ENCODE measurements at regions not wholly inside any gene's neighbourhood (a gene's known extent, or its start where the extent isn't known, plus 50 kb on each side); places are given as distances from the start of the nearest gene placed in this dataset.

DNA sequence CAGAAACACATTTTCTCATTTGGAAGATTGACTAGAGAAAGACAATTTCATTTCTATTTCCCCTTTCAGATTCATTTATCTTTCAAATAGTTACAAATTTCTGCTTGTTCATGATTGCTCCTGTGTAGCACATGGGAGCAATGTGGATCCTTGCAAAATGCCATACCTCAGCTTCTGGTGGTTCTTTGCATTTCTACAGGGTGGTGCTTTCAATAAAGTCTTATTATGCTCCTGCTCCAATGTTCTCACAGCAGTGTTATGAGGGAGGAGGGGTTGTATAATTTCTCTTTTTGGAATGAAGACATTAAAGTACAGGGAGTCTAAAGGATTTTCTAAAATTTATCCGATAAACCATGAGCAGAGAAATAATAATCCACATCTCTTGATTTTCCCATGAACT is 280.1 kb upstream of the ATP10A start:
- in situ Hi-C loops (cut with HindIII; ENCODE audit: low sequenced_read_pairs) = no loop called here
- TF ChIP-seq, protein P1, sequence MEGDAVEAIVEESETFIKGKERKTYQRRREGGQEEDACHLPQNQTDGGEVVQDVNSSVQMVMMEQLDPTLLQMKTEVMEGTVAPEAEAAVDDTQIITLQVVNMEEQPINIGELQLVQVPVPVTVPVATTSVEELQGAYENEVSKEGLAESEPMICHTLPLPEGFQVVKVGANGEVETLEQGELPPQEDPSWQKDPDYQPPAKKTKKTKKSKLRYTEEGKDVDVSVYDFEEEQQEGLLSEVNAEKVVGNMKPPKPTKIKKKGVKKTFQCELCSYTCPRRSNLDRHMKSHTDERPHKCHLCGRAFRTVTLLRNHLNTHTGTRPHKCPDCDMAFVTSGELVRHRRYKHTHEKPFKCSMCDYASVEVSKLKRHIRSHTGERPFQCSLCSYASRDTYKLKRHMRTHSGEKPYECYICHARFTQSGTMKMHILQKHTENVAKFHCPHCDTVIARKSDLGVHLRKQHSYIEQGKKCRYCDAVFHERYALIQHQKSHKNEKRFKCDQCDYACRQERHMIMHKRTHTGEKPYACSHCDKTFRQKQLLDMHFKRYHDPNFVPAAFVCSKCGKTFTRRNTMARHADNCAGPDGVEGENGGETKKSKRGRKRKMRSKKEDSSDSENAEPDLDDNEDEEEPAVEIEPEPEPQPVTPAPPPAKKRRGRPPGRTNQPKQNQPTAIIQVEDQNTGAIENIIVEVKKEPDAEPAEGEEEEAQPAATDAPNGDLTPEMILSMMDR (IDR thresholded peaks at IDR 0.05; ENCODE audit: low read depth, low read length) = no peak
- H3K4me3 ChIP-seq (ENCODE audit: low read depth, low read length) = no peak overlapping the region
- no peak for DNase-seq (ENCODE audit: low read depth, low spot score)

DNA sequence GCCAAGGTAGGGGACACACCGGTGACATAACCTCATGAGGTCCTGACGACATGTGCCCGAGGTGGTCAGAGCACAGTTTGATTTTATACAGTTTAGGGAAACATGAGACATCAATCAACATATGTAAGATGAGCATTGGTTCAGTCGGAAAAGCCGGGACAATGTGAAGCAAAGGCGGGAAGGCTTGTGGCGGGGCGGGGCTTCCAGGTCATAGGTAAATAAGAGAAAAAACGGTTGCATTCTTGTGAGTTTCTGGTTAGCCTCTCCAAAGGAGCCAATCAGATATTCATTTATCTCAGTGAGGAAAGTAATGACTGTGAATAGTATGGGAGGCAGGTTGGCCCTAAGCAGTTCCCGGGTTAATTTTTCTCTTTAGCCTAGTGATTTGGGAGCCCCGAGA is 271.7 kb upstream of the ATP10A start:
- TF ChIP-seq, protein P1 (IDR thresholded peaks at IDR 0.05; ENCODE audit: low read depth, low read length) = no peak
- no peak for DNase-seq (ENCODE audit: low read depth, low spot score)
- in situ Hi-C loops (cut with HindIII; ENCODE audit: low sequenced_read_pairs) = no loop called here
- no peak overlapping the region for H3K4me3 ChIP-seq (ENCODE audit: low read depth, low read length)

DNA sequence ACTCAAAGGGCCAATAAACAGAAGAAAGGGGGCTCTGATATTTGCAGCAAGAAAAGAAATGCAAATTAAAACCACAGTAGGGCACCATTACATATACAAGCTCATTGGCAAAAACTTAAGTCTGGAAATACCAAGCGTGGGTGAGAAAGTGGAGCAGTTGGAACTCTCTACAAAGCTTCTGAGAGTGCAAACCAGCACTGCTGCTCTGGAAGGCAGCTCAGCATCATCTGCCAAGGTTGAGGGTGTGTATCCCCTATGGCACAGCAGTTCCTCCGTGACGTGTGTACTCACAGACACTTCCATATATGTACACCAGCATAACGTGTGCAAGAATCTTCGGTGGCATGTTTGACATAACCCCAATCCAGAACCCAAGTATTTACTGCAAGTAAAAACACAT is 271.0 kb upstream of the ATP10A start:
- no peak overlapping the region for H3K4me3 ChIP-seq (ENCODE audit: low read depth, low read length)
- in situ Hi-C loops (cut with HindIII; ENCODE audit: low sequenced_read_pairs) = no loop called here
- TF ChIP-seq, protein P1 (IDR thresholded peaks at IDR 0.05; ENCODE audit: low read depth, low read length) = no peak
- DNase-seq (ENCODE audit: low read depth, low spot score) = no peak

DNA sequence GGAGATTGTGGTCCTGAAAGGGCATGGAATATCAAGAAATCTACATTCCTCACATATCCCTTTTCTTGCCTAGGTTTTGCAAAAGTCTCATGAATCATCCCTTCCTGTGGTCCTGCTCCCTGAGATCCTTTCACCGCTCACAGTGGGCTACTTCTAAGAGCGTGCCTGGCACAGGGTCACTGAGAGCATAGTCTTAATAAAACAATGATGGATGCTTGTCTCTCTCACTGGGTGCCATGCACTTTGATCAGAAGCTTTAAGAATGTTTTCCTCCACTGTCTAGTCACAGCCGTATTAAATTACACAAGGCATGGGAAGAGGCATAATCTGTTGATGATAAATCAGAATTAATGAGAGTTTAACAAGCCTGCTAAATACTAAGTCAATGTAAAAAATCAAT is 269.7 kb upstream of the ATP10A start:
- TF ChIP-seq, protein P1 (IDR thresholded peaks at IDR 0.05; ENCODE audit: low read depth, low read length) = no peak
- no peak overlapping the region for H3K4me3 ChIP-seq (ENCODE audit: low read depth, low read length)
- in situ Hi-C loops (cut with HindIII; ENCODE audit: low sequenced_read_pairs) = no loop called here
- no peak for DNase-seq (ENCODE audit: low read depth, low spot score)

DNA sequence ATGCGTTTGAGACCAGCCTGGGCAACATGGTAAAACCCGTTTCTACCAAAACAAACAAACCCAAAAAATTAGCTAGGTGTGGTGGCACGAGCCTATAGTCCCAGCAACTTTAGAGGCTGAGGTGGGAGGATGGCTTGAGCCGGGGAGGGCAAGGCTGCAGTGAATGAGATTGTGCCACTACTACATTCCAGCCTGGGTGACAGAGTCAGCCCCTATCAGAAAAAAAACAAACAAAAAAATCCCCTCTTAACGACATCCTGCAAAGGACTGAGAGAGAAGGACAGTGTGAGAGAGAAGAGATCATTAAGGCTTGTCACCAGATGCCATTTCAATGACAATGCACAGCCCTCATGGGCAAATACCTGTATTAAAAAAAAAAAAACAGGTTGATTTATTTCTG is 266.7 kb upstream of the ATP10A start:
- in situ Hi-C loops (cut with HindIII; ENCODE audit: low sequenced_read_pairs) = no loop called here
- TF ChIP-seq, protein P1 (IDR thresholded peaks at IDR 0.05; ENCODE audit: low read depth, low read length) = no peak
- no peak for DNase-seq (ENCODE audit: low read depth, low spot score)
- no peak overlapping the region for H3K4me3 ChIP-seq (ENCODE audit: low read depth, low read length)

DNA sequence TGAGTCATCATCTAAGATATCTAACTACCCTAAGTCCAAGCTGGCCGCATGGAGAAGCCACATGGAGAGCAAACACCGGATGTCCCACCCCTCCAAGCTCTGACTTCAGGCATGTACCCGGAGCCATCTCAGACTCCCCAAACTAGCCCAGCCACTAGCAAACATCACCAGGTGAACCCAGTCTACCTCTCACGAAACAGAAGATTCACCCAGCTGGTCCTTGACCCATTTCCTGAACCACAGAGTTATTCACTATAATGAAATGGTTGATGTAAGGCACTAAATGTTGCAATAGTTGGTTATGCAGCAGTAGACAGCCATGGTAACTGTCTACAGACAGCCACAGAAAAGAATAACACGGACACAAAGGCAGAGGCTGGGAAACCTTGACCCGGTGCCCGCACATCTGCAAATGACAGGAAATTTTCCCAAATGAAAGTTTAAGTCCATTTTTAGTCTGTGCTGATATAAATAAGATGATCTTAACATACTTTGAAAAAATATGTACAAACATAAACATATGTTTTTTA is 265.5 kb upstream of the ATP10A start:
- no peak overlapping the region for H3K4me3 ChIP-seq (ENCODE audit: low read depth, low read length)
- no peak for DNase-seq (ENCODE audit: low read depth, low spot score)
- in situ Hi-C loops (cut with HindIII; ENCODE audit: low sequenced_read_pairs) = no loop called here
- TF ChIP-seq, protein P1 (IDR thresholded peaks at IDR 0.05; ENCODE audit: low read depth, low read length) = no peak
